AG09319 (cell line): ENCODE measurements at regions not wholly inside any gene's neighbourhood (a gene's known extent, or its start where the extent isn't known, plus 50 kb on each side); places are given as distances from the start of the nearest gene placed in this dataset.

Source experiments
- DNase-seq: peaks from one replicate; pipeline ENCODE4 v3.0.0-alpha.2; 2010; ENCODE audit warnings: low read depth; ENCODE audit errors: extremely low read depth
- CTCF ChIP-seq: IDR thresholded peaks from 2 replicates; pipeline ENCODE4 v1.5.1; 2011; ENCODE audit warnings: low read depth, mild to moderate bottlenecking, inconsistent platforms, low read length, moderate library complexity

DNA sequence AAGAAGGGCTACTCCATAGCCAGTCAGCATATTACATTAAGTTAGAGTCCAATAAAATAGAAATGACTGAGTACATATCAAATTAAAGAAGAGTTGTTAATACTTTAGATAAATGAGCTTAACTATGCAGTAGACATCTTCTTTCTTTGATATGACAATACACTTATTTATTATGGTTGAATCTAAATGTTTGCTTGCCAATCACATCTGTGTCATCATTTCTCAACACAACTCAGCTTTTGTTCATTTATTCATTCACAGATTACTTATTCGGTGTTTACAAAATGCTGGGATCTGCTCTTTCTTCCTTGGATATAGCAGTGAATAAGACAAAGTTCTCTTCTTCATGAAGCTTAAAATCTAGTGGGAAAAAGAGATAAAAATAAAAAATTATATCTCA, 614.6 kb upstream of the ATP2B1 start:
- no peak for DNase-seq
- TF ChIP-seq CTCF, result no peak

GRCh38 chr12:90322006-90322405, 613.4 kb upstream of the ATP2B1 start:
- no peak for TF ChIP-seq CTCF
- DNase-seq, result no peak

GRCh38 chr12:90321369-90321768, 612.7 kb upstream of the ATP2B1 start:
- DNase-seq, result no peak
- TF ChIP-seq CTCF, result no peak

DNA sequence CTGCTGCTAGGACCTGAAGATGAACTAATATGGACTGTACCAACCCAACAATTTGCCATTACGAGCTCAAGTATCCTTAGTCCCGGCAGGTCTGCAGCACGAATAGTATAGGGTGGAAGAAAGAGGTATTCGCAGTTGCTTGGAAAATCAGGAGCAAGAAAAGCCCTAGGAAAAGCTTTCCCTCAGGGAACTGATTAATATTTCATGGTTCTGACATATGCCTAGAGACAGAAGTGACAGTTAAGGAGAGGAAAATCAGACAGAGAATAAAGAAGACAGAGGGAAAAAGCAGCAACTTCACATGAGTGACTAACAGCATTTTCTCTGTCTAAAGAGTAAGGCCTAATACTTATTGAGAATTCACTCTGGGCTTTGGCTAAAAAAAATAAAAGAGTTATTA, 602.9 kb upstream of the ATP2B1 start:
- DNase-seq, result no peak
- TF ChIP-seq CTCF, result no peak

GRCh38 chr12:90305379-90305778, 596.7 kb upstream of the ATP2B1 start:
- no peak for TF ChIP-seq CTCF
- no peak for DNase-seq

DNA sequence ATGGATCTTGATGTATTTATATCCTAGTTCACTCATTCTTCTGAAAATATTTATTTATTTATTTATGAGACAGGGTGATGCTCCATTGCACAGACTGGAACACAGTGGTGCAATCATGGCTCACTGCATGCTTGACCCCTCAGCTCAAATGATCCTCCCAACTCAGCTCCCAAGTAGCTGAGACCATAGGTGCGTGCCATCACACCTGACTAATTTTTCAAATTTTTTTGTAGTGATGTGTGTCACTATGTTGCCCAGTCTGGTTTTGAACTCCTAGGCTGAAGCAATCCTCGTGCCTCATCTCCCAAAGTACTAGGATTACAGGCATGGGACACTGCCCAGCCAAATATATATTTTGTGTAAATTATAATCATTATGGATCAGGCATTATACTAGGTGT, 595.6 kb upstream of the ATP2B1 start:
- TF ChIP-seq CTCF, result no peak
- DNase-seq, result no peak

DNA sequence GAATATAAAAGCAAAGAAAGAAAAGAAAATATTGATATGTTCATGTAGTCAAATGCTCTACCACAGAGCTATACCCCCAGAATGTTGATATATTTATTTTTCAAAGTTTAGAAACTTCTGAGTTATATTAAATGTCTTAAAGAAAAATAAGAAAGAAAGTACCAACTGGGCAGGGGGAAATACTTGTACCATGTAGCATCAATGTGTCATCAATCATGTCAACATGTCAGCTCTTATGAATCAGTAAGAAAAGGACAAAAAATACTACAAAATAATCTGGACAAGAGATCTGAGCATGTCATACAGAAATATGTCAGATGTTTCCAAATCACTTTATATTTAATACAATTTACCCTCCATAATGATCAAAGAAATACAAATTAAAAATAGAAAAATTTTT, 595.1 kb upstream of the ATP2B1 start:
- TF ChIP-seq CTCF, result no peak
- no peak for DNase-seq
